ENCODE measurements at regions not wholly inside any gene's neighbourhood (a gene's known extent, or its start where the extent isn't known, plus 50 kb on each side); places are given as distances from the start of the nearest gene placed in this dataset.
"Not testable (repeated sequence)": the region's sequence is repeated elsewhere in the genome, so short reads cannot be mapped to it uniquely, and the experiment has no call there.

DNA sequence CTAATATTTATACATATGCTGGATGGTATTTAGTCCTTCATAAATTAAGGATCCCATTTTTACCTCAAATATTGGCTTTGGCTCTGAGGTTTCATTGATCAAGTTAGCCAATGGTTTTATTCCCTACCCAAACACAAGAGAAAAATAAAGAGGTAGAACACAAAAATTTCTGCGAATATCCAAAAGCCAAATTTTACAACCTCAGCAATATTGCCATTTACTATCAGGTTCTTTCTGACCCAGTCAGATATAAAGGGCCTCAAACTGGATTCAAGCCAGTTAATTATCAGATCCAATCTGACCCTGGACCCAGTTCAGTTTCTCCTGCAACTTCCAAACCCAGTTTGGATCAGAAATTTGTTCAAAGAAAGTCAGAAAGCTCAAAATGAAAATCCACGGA, 998.1 kb downstream of the SI start:
- DNase-seq, result no peak

DNA sequence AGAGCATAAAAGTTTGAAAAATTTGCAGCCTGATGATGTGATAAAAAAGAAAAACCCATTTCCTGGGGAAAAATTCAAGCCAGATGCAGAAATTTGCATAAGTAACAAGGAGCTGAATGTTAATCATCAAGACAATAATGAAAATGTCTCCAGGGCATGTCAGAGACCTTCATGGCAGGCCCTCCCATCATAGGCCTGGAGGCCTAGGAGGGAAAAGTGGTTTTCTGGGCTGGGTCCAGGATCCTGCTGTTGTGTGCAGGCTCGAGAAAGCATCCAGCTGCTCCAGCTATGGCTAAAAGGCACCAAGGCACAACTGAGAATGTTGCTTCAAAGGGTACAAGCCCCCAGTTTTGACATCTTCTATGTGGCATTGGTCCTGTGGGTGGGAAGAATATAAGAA, 1014.0 kb downstream of the SI start:
- no peak for DNase-seq

DNA sequence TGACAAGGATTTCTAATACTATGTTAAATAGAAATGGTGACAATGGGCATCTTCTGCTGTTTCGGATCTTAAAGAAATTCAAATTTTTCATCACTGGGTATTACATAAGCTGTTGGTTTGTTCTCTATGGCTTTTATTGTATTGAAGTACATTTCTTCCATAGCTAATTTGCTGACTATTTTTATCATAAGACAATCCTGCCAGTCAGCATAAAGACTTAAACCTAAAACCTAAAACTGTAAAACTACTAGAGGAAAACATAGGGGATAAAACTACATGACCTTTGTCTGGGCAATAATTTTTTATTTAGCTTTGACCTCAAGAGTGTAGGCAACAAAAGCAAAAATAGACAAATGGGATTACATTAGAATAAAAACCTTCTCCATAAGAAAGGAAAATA, 1017.4 kb downstream of the SI start:
- no peak for DNase-seq

DNA sequence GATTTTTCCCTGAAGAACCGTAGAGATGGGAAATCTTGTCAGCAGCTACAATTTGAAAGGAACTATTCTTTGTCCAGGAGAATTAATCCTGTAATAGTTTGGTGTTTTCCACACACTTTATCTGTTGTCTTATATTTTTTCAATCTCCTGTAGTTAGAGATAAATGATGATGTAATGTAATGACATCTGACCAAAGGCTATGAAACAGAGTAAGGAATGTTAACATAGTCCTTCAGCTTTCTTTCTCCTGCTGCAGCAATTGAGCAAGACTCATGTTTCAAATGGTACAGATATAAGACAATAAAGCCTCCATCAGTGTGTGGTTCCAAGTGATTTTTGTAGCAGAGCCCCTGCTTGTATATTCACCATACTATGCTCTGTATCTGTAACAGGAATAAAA, 1028.4 kb downstream of the SI start:
- DNase-seq, result no peak

DNA sequence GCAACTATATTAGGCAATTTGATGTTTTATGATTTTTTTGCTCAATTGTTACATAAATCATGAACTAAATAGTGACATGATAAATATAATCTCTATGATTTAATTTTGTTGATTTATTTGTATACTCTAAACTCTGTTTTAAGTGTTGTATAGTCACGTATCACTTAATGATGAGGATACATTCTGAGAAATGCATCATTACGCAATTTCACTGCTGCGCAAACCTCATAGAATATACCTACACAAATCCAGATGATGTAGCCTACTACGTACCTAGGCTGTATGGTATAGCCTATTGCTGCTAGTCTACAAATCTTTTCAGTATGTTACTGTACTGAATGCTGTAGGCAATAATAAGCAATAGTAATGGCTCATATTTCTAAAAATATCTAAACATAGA, 1029.8 kb downstream of the SI start:
- DNase-seq, result no peak

DNA sequence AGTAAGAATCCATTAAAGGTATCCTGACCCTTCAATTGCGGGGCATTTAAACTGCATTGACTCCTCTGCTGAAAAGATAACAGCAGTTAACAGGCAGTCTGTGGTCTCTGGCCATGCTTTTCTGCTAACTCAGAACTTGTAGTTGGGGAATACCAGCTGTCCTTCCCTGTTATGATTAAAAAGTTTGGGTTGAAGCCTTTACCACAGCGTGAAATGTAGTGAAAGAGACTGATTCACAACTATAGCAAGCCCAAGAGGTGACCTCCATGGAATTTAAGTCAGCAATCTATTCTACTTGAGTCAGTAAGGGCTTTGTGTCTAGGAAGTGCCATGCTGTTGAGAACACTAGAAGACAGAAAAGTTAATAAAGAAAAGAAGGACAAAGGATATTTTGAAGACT, 1037.3 kb downstream of the SI start:
- DNase-seq, result no peak

DNA sequence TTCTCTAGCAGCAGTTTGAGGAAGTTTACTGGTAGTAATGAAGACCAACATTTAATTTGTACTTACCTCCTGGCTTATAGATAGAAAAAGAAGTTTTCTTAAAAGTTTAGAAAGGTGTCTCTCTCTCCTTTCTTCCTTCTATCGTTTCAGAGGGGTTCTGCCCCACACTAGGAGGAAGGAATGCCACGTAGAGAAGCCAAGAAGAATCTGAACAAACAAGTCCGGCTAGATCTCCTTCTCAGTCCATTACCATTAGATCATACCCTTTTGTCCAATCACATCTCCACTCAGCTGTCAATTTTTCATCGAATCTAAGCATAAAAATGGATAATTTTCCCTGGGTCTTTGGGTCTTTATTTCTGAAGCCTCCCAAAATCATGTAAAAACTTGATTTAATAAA, 1048.1 kb downstream of the SI start:
- DNase-seq, result no peak

DNA sequence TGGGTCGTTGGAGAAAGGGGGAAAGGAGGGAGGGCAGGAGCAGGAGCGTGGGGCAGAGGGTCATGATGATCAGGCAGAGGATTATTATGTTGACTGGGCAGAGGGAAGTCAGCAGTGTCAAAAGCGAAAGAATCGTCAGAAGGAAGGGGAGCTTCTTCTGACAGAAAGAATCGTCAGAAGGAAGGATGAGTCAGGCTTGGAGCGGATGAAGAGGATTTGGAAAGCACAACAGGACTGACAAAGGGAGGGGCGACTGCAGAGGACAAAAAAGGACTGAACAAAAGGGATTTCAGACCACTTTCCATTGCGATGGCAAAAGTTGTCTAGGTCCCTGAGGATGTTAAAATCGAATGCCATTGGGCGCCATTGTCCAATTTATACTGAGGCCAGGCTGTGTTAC, 1053.5 kb downstream of the SI start:
- DNase-seq, result no peak

DNA sequence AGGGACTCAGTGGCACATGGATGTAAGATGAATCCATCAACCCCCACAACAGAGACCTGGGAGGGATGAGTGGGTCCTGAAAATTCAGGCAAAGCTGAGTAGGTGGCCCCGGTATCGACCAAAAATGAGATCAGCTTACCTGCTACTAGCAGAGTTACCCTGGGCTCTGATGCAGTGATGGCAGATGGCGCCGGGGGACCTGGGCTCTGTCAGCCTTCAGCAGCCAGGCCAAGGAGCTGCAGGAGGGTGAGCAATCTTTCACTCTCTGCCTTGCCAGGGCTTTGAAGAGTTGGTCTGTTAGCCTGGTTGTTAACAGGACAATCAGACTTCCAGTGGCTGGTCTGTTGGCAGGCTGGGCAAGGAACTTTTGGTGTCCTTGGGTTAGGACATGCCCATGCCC, 1054.8 kb downstream of the SI start:
- DNase-seq, result no peak

DNA sequence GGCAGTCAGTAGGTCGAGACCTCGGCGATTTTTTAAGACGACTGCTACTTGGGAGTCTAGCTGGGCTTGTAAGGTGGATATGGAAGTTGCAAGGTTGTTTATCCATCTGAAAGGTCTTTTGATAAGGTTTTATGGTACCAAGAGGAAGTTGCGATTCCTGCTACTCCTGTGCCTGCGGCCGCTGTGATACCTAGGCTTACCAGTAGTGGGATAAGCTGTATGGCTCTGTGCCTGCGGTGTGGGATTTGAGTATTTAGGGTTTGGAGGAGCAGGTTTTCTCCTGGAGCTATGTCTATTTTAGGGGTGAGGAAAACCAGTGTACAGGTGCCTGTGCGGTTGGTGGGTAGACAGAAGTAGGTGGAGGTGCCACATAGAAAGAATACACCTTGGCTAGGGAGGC, 1059.8 kb downstream of the SI start:
- DNase-seq, result no peak

DNA sequence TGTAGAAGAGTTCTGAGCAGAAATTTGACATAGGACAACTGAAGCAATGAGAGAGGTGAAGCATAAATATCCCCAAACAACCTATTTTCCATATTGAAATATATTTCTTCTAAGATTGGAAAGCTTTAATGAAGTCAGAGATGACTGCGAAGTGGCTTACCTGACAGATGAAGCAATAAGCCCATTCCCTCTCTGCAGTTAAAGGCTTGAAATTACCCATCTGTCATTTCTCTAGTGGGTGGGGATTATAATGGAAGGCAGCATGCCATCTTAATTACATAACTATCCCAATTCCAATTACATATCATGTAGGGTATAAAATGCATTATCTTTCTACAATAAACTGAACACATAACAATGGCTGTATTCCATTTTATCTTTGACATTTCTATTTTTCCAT, 1070.5 kb downstream of the SI start:
- DNase-seq, result no peak

DNA sequence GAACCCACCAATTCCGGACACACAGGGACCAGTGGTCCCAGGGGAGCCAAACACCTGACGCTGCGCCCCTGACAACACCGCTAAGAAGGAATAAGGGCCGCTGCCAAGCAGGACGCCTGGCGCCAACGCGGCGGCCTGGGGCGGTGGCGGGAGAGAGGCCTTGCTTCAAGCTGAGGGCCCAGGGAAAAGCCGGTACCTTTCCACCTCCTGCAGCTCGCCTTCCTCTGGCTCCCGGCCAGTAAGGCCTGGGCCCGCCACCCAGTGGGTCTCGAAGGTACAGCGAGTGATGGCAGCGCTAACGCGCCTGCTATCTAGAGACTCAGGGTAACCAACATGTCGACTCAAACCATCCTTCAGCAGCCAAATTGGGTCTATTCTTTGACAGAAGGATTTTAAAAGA, 1074.1 kb downstream of the SI start:
- no peak for DNase-seq

DNA sequence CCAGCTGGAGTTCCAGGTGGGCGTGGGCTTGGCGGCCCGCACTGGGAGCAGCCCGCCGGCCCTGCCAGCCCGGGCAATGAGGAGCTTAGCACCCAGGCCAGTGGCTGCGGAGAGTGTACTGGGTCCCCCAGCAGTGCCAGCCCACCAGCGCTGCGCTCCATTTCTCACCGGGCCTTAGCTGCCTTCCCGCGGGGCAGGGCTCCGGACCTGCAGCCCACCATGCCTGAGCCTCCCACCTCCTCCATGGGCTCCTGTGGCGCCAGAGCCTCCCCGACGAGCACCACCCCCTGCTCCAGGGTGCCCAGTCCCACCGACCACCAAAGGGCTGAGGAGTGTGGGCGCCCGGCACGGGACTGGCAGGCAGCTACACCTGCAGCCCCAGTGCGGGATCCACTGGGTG, 1075.3 kb downstream of the SI start:
- DNase-seq, result not testable (repeated sequence)

DNA sequence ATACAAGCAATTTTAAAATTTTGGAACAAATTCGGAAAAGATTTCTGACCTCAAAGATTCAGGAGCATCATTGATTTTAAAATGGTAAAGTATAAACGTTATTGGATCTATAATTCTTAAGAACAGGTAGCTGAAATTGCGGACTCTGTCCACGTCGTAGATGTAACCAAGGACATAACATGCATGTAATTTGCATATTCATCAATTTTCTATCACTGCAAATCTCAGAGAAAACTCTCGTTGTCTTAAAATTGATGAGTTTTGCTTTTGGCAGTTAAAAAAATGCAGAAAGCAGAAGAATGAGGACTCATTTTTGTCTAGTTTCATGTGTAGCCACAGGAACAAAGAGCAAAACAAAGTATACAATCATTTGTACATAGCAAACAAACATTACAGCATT, 1094.4 kb downstream of the SI start:
- DNase-seq, result no peak

DNA sequence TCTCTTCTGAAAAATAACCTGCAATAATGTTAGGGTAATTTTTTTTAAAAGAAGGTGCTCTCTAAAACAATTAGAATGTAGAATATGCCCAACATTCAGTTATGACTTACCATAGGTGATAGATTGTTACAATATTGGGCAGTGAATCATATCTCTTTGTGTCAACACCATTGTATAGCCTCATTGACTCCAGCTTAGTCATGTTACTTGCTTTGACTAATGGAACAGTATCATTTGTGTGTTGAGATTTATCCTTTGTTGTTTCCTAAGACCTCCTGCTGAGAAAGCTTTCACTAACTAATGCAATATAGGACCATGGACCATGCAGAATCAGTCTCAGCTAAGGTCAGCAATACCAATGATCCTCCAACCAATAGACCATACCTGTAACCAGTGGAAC, 1106.4 kb downstream of the SI start:
- DNase-seq, result no peak

DNA sequence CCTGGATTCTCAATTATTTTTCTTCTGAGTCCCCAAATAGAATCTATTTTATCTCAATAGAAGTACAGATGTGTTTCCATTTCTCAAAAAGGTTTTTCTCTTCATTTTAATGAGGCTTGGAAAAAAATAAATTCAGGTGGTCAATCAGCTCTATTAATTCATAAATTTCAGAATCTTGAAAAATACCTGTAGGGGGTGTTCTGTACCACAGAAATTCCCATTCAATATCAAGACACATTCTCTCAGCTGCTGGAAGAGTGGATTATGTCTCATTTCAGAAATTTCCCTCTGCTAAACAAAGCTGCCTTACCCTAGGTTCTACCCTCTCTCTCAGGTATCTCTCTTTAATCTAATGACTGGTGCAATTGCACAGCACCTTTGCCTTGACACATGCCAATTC, 1121.2 kb downstream of the SI start:
- DNase-seq, result no peak

DNA sequence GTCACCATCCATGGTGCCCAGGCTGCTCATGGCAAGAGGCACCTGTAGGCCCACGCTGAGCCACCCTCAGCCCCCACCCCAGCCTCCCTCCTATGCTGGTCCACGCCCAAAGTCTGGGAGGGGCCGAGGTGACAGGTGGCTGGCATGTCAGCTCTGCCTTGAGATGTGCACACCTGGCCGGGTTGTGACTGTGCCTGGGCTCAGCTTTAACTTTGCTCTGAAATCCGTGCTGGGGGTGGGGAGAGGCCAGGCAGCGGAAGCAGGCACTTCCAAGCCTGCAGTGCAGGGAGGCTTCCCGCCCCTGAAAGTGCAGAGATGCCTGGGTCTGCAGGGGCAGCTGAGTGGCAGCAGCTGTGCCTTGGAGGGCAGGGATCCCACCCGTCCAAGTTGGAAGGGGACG, 1124.8 kb downstream of the SI start:
- no peak for DNase-seq

DNA sequence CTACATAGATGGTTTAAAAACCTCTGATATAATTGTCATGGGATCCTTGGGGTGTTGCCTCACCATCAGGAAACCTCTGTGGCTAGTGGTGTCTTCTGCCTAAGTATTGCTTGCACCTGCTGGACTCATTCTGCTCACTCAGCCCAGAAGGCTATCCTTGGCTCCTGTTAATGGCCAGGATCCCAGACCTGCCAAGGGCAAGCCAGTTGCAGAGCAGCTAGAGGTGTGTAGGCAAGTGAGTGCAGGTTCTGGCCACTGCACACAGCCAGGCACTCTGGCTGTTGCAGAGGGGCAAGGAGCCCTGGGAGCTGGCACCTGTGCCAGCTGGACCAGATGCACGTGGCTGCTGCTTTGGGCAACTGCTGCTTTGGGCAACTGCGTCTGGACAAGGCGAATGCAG, 1125.8 kb downstream of the SI start:
- DNase-seq, result no peak

DNA sequence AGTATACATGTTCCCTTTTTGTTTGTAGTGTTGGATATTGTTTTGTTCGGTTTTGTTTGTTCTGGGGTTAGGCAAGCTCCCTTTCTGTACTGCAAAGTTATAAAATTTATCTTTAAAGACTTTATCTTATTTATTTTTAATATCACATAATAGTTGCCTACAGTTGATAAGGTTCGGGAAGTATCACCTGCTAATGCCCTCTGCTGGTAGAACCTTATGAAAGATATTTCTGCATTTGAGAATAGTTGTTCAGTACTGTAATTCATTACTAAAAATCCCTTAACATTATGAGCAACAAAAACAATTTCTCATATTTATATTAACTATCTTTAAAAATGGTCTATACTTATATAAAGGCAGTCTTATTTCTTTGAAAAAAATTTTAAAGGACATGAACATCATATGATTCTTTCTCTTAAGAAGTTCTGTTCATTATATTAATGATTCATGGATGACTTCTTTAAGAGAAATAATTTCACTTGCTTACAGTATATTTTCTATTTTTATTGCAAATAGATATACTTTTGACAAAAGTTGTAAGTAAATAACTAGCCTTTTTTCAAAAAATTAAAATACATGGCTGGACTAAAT, 1126.8 kb downstream of the SI start:
- DNase-seq, result peak in 1 of 2 experiments; percentile 14

DNA sequence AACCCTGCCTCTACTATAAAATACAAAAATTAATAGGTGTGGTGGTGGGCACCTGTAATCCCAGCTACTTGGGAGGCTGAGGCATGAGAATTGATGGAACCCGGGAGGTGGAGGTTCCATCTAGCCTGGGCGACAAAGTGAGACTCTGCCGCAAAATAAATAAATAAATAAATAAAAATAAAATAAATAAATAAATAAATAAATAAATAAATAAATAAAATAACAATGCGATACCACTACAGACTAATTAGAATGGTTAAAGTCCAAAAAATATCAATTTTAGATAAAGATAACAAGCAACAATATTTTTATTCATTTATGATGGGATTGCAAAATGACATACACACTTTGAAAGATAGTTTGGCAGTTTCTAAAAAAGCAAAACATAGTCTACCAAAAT, 1131.5 kb downstream of the SI start:
- DNase-seq, result no peak

DNA sequence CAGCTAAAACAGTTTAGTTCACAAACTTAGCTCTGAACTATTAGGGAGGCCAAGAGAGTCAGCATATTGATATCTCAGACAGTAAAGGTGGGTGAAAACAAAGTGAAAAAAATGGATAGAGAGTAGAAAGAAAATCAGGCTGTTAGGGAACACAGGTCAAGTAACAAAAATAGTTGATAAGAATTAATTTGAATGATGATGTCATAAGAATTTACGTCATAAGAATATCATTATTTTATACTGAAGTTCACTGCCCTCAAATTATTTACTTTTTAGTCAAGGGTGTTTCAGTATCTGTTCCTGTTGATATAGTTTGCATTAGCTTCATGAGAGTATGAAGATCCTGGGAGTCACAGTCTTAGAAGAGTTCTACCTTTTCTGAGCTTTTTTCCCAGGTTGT, 1134.6 kb downstream of the SI start:
- no peak for DNase-seq

DNA sequence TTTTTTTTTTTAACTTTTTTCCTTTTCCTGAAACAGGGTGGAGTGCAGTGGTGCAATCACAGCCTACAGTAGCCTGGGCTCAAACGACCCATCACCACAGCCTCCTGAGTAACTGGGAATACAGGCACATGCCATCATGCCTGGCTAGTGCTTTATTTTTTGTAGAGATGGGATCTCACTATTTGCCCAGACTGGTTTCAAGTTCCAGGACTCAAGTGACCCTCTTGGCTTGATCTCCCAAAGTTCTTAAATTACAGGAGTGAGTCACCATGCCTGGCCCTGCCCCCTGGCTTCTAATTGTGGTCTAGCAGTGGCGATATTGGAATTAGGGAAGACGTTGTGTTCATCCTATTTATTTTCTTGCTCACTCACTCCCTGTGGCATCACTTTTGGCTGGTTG, 1138.4 kb downstream of the SI start:
- no peak for DNase-seq

DNA sequence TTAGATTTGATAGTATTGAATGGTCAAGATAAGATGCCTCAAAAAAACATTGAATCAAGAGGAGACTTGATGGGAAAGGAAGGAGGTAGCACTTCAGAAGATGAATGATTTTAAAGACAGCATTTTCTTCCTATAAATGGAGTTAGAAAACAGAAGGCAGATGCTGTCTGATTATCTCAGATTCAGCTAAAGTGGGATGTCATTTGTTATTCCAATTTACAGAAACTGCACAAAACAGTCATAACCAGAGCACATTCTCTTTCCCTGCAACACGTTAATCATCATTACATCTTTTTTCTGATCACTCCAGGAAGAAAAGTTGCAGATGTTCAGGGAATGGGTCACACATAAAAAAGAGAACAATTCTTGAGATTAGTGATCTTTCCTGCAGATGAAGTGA, 1141.8 kb downstream of the SI start:
- DNase-seq, result no peak

DNA sequence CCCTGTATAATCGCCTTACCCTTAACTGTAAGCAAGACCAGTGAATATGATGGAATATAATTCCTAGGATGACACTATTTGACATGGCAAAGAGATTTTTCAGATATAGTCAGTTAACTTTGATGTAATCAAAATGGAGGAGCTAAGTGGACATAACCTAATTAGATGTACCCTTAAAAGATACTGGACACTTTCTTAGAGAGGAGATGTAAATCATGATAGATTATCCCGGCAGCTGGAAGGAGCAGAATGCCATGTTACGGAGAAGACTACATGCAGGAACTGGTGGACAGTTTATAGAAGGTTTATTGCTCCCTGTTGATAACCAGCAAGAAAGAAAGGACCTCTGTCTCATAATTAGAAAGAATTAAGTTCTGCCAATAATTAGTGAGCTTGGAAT, 1142.9 kb downstream of the SI start:
- DNase-seq, result no peak

DNA sequence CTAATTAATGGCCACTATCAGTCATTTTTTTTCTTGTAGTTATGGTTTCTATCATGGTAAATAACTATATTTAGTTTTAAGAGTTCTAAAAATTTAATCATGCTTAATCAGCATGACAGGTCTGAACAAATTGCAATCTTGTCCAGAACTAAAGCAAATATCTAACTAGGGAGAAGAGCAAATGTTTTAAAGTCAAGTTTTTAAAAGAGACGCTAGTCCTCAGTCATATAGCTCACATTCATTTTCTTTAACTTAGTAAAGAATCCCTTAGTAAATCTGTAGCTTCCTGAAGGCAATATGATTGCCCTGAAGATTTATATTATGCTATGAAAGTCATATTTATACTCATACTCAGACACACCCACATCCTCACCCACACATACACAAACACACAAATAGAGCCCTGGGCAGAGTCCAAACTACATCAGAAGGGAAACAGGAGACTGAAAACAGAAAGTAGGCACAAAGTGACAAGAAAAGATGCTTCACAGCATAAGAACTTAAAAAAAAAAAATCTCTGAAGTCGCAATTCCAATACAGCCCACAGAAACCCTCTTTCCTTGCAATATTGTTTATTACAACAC, 1149.1 kb downstream of the SI start:
- no peak for DNase-seq

DNA sequence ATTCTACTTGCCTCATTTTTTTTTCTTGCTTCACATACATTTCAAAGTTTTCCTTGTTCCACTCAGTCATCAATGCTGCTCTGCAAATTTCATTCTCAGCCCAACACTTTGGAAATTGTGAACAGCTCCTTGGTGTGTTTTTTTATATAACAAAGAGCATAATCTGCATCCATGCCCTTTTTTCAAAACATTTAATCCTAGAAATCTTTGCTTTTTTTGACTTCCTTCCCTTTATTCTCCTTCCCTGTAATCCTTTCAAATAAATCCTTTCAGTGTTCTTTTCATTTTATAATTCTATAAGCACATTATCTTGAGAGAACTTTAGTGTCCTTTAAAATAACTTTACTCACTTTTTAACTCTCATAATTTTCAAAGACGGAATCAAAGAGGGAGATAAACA, 1150.8 kb downstream of the SI start:
- DNase-seq, result no peak
